ENCODE measurements at regions not wholly inside any gene's neighbourhood (a gene's known extent, or its start where the extent isn't known, plus 50 kb on each side); places are given as distances from the start of the nearest gene placed in this dataset.
A peak's percentile ranks its signal among the peaks of the same experiment; 100 is the strongest.

DNA sequence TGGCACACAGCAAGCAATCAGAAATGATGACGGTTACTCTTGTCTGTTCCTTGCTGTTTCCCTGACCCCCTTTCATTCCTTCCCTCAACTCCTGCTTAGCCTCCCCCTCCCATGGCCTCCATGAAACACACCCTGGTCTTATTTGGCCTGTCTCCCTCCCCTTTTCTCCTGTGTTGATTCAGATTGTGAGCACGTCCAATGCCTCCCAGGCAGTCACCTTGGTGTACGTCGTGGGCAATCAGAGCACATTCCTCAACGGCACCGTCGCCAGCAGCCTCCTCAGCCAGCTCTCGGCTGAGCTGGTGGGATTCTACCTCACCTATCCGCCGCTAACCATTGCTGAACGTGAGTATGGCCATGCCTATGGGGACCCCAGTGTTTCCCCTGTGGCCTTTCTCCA, 141.1 kb downstream of the C11orf91 start:
- Histone ChIP-seq H3K36me3 (replicated peaks) (no peaks in the 10 kb centered on the region), H3K4me3 (no peak overlapping the region), H3K9me3 (no peaks in the 10 kb centered on the region), H3K4me1 (no peaks in the 10 kb centered on the region), H3K27me3 (ENCODE audit: low read depth) (no peaks in the 10 kb centered on the region)
- DNase-seq (ENCODE audit: low spot score in 2 of 2): no peak
- in situ Hi-C loops (cut with MboI; ENCODE audit: low sequenced_read_pairs): no loop called here

DNA sequence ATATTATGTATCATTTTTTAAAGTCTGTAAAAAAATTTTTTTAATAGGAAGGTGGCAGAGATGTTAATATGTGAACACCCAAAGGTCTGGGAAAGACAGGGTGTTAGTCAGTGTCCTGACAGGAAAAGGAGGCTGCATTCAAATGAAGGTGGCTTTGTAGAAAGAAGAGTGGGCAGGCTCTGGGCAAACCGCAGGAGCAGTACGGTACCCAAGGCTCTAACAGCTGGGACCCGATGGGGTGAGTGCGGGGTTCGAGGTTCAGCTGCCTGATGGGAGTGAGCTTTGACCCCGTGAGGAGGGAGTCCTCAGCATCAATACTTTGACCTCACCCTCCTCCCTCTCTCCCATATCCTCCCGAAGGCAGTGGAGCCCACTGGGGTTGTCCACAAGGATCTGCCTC, 142.5 kb downstream of the C11orf91 start:
- no peaks in the 10 kb centered on the region for H3K27me3 ChIP-seq (ENCODE audit: low read depth)
- H3K4me1 ChIP-seq: no peaks in the 10 kb centered on the region
- H3K36me3 ChIP-seq (replicated peaks): no peaks in the 10 kb centered on the region
- H3K9me3 ChIP-seq: no peaks in the 10 kb centered on the region
- no peak overlapping the region for H3K4me3 ChIP-seq
- in situ Hi-C loops (cut with MboI; ENCODE audit: low sequenced_read_pairs): no loop called here
- DNase-seq (ENCODE audit: low spot score in 2 of 2): no peak

DNA sequence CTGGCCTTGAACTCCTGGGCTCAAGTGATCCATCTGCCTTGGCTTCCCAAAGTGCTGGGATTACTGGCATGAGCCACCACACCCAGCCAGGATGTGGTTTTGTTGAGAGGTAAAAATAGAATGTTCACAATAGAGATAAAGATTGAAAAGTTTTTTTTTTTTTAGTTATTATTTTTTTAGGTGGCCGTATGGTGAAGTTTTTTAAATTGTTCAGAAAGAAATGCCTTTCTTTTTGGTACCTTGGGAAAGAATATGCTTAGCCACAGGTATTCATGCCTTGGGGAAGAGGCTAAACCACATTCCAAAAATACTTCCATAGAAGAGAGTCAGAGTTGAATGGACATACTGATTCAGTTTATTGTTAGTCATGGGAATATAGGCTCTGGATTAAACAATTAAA, 143.4 kb downstream of the C11orf91 start:
- in situ Hi-C loops (cut with MboI; ENCODE audit: low sequenced_read_pairs): no loop called here
- Histone ChIP-seq H3K27me3 (ENCODE audit: low read depth) (no peaks in the 10 kb centered on the region), H3K4me3 (no peak overlapping the region), H3K36me3 (replicated peaks) (no peaks in the 10 kb centered on the region), H3K4me1 (no peaks in the 10 kb centered on the region), H3K9me3 (no peaks in the 10 kb centered on the region)
- DNase-seq (ENCODE audit: low spot score in 2 of 2): peak in 1 of 2 experiments; percentile 30

DNA sequence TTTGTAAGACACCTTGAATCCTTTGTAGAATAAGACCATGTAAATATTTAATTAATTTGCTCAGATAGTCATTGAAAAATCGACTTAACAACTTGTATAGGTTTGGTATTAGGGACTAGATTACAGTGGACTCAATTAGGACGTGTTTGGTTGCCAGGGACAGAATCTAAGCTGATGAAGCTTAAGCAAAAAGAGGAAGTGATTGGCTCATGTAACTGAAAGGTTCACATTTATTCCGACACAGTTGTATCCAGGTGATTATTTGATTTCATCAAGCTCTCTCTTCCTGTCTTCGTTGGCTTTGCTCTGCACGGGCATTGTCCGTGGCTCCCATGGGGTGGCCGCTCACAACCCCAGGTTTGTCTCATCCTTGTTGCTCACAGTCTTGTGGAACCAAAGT, 146.4 kb downstream of the C11orf91 start:
- in situ Hi-C loops (cut with MboI; ENCODE audit: low sequenced_read_pairs): no loop called here
- no peak for DNase-seq (ENCODE audit: low spot score in 2 of 2)
- no peaks in the 10 kb centered on the region for H3K36me3 ChIP-seq (replicated peaks)
- H3K4me3 ChIP-seq: no peak overlapping the region
- H3K27me3 ChIP-seq (ENCODE audit: low read depth): 0 out of 2 replicates have a peak, but pooled peaks cover 3% of the 10 kb centered on the region
- H3K9me3 ChIP-seq: no peaks in the 10 kb centered on the region
- no peaks in the 10 kb centered on the region for H3K4me1 ChIP-seq

DNA sequence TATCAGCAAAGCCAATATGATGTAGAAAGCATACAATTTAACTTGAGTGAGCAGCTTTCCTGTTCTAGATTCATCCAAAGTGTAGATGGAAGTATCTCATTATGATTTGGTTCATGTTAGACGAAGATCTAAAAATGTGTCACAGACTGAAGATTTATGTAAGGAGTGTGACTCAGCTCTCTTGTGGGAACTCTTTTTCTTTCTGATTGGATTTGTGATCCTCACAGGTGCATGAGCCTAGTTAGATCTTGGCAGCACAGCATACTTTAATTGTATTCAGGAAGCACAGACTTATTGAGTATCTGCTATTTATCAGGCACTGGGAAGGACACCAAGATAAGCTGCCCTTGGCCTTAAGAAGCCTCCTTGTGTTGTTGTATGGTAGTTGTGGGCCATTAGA, 147.1 kb downstream of the C11orf91 start:
- no peak for DNase-seq (ENCODE audit: low spot score in 2 of 2)
- Histone ChIP-seq H3K27me3 (ENCODE audit: low read depth) (0 out of 2 replicates have a peak, but pooled peaks cover 3% of the 10 kb centered on the region), H3K4me1 (no peaks in the 10 kb centered on the region), H3K9me3 (no peaks in the 10 kb centered on the region), H3K4me3 (no peak overlapping the region), H3K36me3 (replicated peaks) (no peaks in the 10 kb centered on the region)
- in situ Hi-C loops (cut with MboI; ENCODE audit: low sequenced_read_pairs): no loop called here

DNA sequence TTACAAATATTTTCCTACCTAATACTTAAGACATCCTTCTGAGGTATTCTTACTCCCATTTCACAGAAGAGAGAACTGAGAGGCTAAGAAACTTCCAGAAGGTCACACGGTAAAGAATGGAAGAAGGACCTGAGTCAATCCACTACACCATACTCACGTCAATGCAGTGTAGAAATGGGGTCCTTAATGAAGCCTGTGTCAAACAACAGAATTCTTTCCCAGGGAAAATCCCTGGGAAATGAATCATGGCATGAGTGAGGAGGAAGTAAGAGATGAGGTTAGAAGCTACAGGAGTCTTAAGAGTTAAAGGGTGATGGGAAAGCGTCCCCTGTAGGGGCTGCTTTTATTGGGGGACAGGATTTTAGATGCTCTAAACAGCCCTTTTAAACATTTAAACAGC, 147.9 kb downstream of the C11orf91 start:
- no peaks in the 10 kb centered on the region for H3K9me3 ChIP-seq
- no peaks in the 10 kb centered on the region for H3K36me3 ChIP-seq (replicated peaks)
- in situ Hi-C loops (cut with MboI; ENCODE audit: low sequenced_read_pairs): no loop called here
- H3K4me3 ChIP-seq: no peak overlapping the region
- DNase-seq (ENCODE audit: low spot score in 2 of 2): no peak
- 0 out of 2 replicates have a peak, but pooled peaks cover 3% of the 10 kb centered on the region for H3K27me3 ChIP-seq (ENCODE audit: low read depth)
- no peaks in the 10 kb centered on the region for H3K4me1 ChIP-seq

DNA sequence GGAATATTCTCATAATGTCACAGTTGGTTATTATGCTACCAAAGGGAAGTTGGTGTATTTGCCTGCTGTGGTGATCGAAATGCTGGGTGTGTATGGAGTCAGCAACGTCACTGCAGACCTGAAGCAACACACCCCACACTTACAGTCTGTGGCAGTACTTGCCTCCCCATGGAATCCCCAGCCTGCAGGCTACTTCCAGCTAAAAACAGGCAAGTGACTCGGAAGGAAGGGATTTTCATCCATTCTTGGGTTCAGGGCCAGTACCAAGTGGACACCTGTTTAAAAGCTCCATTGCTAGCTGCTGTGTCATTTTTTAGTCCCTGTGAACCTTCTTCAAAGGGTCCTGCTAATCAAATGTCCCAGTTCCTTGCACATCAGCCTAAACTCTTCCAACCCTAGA, 149.6 kb downstream of the C11orf91 start:
- no peaks in the 10 kb centered on the region for H3K36me3 ChIP-seq (replicated peaks)
- H3K4me1 ChIP-seq: no peaks in the 10 kb centered on the region
- no peaks in the 10 kb centered on the region for H3K9me3 ChIP-seq
- in situ Hi-C loops (cut with MboI; ENCODE audit: low sequenced_read_pairs): no loop called here
- H3K4me3 ChIP-seq: no peak overlapping the region
- 0 out of 2 replicates have a peak, but pooled peaks cover 3% of the 10 kb centered on the region for H3K27me3 ChIP-seq (ENCODE audit: low read depth)
- DNase-seq (ENCODE audit: low spot score in 2 of 2): no peak

DNA sequence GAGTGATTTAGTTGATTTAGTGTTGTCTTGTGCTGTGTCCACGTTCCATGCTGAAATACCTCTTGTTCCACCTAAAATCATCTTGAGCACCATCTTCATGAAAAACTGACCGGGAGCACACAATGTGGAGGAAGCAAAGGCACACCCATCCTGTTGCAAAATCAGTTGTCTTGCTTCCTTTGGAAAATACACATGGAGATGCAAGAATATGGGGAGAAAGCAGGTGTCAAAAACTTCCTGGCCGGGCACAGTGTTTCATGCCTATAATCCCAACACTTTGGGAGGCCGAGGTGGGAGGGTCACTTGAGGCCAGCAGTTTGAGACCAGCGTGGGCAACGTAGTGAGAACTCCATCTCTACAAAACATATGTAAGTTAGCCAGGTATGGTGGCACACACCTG, 151.1 kb downstream of the C11orf91 start:
- no peaks in the 10 kb centered on the region for H3K9me3 ChIP-seq
- no peak for DNase-seq (ENCODE audit: low spot score in 2 of 2)
- H3K36me3 ChIP-seq (replicated peaks): no peaks in the 10 kb centered on the region
- no peaks in the 10 kb centered on the region for H3K4me1 ChIP-seq
- no peak overlapping the region for H3K4me3 ChIP-seq
- in situ Hi-C loops (cut with MboI; ENCODE audit: low sequenced_read_pairs): loop anchor here (5.0 kb wide), 1 partner anchor 138 kb away; no protein-coding TSS in a partner anchor
- H3K27me3 ChIP-seq (ENCODE audit: low read depth): 0 out of 2 replicates have a peak, but pooled peaks cover 3% of the 10 kb centered on the region

DNA sequence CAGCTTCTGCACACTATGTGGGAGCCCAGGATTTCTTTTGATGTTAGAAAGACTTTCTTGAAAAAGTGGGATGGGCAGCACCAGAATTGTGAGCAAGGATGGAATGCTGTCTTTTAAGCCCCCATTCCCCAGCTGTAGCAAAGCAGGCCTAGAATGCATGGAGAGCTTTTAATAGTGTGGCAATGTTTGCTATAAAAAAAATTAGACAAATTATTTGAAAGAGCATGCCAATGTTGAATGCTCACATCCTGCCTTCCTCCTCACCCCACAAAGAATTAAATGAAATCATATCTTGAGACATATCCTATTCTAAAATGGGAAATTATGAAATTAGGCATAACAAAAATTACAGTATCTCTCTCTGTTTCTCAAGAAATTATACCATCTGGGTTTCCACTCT, 154.7 kb downstream of the C11orf91 start:
- in situ Hi-C loops (cut with MboI; ENCODE audit: low sequenced_read_pairs): loop anchor here (5.0 kb wide), 1 partner anchor 141 kb away; no protein-coding TSS in a partner anchor

DNA sequence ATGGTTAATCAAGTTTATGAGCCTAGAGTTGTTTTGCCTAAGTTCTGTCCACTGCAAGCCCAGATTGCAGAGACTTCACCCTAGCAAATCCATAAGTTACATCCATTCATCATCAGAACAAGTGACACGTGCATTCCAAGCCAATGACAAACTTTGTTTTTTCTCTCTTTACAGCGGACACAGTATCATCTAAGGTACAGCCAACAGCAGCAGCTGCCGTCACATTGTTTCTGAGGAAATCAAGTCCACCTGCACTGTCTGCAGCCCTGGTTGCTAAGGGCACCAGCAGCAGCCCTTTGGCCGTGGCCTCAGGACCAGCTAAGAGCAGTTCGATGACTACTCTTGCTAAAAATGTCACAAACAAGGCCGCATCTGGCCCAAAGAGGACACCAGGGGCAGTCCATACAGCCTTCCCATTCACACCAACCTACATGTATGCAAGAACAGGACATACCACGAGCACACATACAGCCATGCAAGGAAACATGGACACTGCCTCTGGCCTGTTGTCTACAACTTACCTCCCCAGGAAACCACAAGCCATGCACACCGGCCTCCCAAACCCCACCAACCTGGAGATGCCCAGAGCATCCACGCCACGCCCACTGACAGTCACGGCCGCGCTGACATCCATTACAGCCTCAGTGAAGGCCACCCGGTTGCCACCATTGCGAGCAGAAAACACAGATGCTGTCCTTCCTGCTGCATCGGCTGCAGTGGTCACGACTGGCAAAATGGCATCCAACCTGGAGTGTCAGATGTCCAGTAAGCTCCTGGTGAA, 155.8 kb downstream of the C11orf91 start:
- in situ Hi-C loops (cut with MboI; ENCODE audit: low sequenced_read_pairs): loop anchor here (5.0 kb wide), 1 partner anchor 143 kb away; no protein-coding TSS in a partner anchor

More for the DNA sequence above, 154.7 kb downstream of the C11orf91 start:
- Histone ChIP-seq H3K9me3 (no peaks in the 10 kb centered on the region), H3K4me1 (no peaks in the 10 kb centered on the region), H3K4me3 (no peak overlapping the region), H3K36me3 (replicated peaks) (no peaks in the 10 kb centered on the region), H3K27me3 (ENCODE audit: low read depth) (peaks cover 2% of the 10 kb centered on the region; the same call in 1 of the 2 replicates)
- DNase-seq (ENCODE audit: low spot score in 2 of 2): no peak

DNA sequence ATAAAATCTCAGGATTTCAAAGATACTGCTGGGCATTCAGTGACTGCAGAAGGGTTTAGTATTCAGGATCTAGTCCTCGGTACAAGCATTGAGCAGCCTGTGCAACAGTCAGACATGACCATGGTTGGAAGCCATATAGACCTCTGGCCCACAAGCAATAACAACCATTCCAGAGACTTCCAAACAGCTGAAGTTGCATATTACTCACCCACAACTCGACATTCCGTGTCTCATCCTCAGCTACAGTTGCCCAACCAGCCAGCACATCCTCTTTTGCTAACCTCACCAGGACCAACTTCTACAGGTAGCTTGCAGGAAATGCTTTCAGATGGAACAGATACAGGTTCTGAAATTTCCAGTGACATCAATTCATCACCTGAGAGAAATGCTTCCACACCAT, 156.8 kb downstream of the C11orf91 start:
- peaks cover 8% of the 10 kb centered on the region; the same call in 1 of the 2 replicates for H3K27me3 ChIP-seq (ENCODE audit: low read depth)
- no peaks in the 10 kb centered on the region for H3K9me3 ChIP-seq
- no peak overlapping the region for H3K4me3 ChIP-seq
- no peak for DNase-seq (ENCODE audit: low spot score in 2 of 2)
- no peaks in the 10 kb centered on the region for H3K36me3 ChIP-seq (replicated peaks)
- in situ Hi-C loops (cut with MboI; ENCODE audit: low sequenced_read_pairs): no loop called here
- H3K4me1 ChIP-seq: no peaks in the 10 kb centered on the region

More for the DNA sequence above, 155.8 kb downstream of the C11orf91 start:
- no peak for DNase-seq (ENCODE audit: low spot score in 2 of 2)
- Histone ChIP-seq H3K4me3 (no peak overlapping the region), H3K27me3 (ENCODE audit: low read depth) (peaks cover 2% of the 10 kb centered on the region; the same call in 1 of the 2 replicates), H3K36me3 (replicated peaks) (no peaks in the 10 kb centered on the region), H3K9me3 (no peaks in the 10 kb centered on the region), H3K4me1 (no peaks in the 10 kb centered on the region)

DNA sequence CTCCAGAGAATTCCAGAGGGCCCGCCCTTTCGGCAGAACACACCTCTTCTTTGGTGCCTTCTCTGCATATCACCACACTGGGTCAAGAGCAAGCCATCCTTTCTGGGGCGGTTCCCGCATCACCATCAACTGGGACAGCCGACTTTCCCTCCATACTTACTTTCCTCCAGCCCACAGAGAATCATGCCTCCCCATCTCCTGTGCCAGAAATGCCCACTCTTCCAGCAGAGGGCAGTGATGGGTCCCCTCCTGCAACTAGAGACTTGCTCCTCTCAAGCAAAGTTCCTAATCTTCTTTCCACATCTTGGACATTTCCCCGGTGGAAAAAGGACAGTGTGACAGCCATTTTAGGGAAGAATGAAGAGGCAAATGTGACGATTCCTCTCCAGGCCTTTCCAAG, 157.7 kb downstream of the C11orf91 start:
- Histone ChIP-seq H3K9me3 (no peaks in the 10 kb centered on the region), H3K27me3 (ENCODE audit: low read depth) (peaks cover 10% of the 10 kb centered on the region; the same call in 1 of the 2 replicates), H3K4me3 (no peak overlapping the region), H3K36me3 (replicated peaks) (no peaks in the 10 kb centered on the region), H3K4me1 (no peaks in the 10 kb centered on the region)
- peak; percentile 36 to 75 for DNase-seq (ENCODE audit: low spot score in 2 of 2)
- in situ Hi-C loops (cut with MboI; ENCODE audit: low sequenced_read_pairs): no loop called here

DNA sequence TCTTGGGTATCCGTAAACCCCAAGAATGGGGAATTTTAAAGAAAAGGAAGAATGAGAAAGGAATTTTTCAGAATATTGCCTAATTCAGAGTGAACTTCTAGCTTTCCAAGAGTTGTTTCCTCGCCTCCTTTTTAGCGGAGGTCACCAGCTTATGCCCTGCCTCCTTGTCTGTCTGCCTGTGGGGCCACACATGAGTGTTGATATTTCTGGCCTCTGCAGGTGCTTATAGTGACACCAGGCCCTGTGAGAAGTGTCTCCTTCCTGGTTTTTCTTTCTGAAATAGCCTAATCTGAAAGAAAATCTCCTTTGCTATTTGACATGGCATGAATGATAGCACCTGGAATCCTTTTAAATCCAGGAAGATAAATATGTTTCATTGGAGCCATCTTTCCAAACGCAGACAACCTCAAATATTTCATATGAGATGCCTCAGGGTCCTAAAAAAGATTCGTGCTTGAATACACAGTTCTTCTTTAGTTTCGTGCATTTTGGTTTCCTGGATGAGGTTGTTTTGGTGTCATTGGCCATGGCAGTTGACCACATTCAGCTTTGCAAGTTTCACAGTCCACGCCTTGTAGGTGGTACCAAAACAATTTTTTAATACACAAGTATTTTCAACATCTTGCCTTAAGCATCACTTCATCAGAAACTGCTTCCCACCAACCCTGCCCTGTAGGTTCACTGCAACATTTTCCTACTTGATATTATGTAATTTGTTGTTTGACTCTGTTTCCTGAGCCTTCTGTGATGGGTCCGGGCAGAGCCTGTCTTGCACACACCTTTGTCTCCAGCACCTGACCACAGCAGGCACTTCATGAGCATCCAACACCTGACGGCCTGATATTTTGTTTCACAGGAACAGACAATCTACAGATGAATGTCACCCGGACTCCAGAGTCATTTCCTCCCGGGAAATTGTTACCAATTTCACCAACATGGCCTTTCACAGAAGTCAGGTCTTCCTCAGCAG, 159.4 kb downstream of the C11orf91 start:
- no peaks in the 10 kb centered on the region for H3K36me3 ChIP-seq (replicated peaks)
- no peak overlapping the region for H3K4me3 ChIP-seq
- peaks cover 10% of the 10 kb centered on the region; the same call in 1 of the 2 replicates for H3K27me3 ChIP-seq (ENCODE audit: low read depth)
- no peaks in the 10 kb centered on the region for H3K4me1 ChIP-seq
- no peaks in the 10 kb centered on the region for H3K9me3 ChIP-seq
- DNase-seq (ENCODE audit: low spot score in 2 of 2): no peak
- in situ Hi-C loops (cut with MboI; ENCODE audit: low sequenced_read_pairs): no loop called here

Measured in HAP-1 (cell line).